HCT116 (cell line): ENCODE measurements at regions not wholly inside any gene's neighbourhood (a gene's known extent, or its start where the extent isn't known, plus 50 kb on each side); places are given as distances from the start of the nearest gene placed in this dataset.
"Not testable (repeated sequence)": the region's sequence is repeated elsewhere in the genome, so short reads cannot be mapped to it uniquely, and the experiment has no call there.

Experiments used
- ATAC-seq: fragments of 200-7000 bp; cut with Tn5 transposase; 2 replicates; pipeline ENCODE4 v1.9.1; 2020; ENCODE audit warnings: mild to moderate bottlenecking, moderate library complexity
- BruUV-seq: library from RNA; stranded (reverse); fragments of 400-500 nt; replicated peaks from 2 replicates; lab custom pipeline; 2021; lab: Mats Ljungman, UMichigan
- CTCF ChIA-PET: fragments of 300-600 bp; sonication (Branson Sonifier 250); formaldehyde crosslinking; loops from one replicate; lab custom pipeline; 2021; ENCODE audit warnings: antibody characterized with exemption; lab: Charles Lee
- POLR2A ChIA-PET: fragments of 300-600, 350-600 bp; sonication (Branson Sonifier 250); formaldehyde crosslinking; loops from one replicate; lab custom pipeline; 2021; ENCODE audit warnings: antibody characterized with exemption; lab: Charles Lee
- RAD21 ChIA-PET, 2 experiments: fragments of 300-600 bp; sonication (Branson Sonifier 250); formaldehyde crosslinking; loops; one replicate each; lab custom pipeline; 2023; ENCODE audit warnings: low total read pairs in 2 of 2; ENCODE audit not compliant: uncharacterized antibody in 2 of 2, unreplicated experiment in 2 of 2, low non-redundant PET in 1 of 2; lab: Charles Lee
- DNase-seq: peaks from one replicate; pipeline ENCODE4 v3.0.0-alpha.2; 2010; ENCODE audit warnings: low read depth, low spot score
- H2AFZ ChIP-seq: fragments of 200-600 bp; shearing (Covaris generic), sonication (generic); 2 replicates; pipeline ENCODE4 v1.6.1; 2017; ENCODE audit warnings: low read depth, mixed run types, mixed read lengths, antibody characterized with exemption, low read length; ENCODE audit not compliant: poor library complexity, severe bottlenecking
- H3K27ac ChIP-seq: 2 replicates; pipeline ENCODE4 v1.5.1; 2012; ENCODE audit warnings: low read depth, low read length
- H3K27me3 ChIP-seq: fragments of 200-600 bp; sonication (generic); 2 replicates; pipeline ENCODE4 v1.6.1; 2016; ENCODE audit warnings: mixed run types, low read length, mixed read lengths; ENCODE audit not compliant: insufficient read depth
- H3K36me3 ChIP-seq, 2 experiments: fragments of 200-500 bp in 1 of 2; fragments of 200-600 bp in 1 of 2; sonication (Bioruptor generic) in 1 of 2; sonication (generic) in 1 of 2; 2 replicates each; pipeline versions ENCODE4 v1.5.1 to v1.6.1; 2014 to 2016; ENCODE audit warnings: low read length in 2 of 2, inconsistent platforms in 1 of 2, mixed read lengths in 1 of 2, mixed run types in 1 of 2; ENCODE audit not compliant: insufficient read depth in 2 of 2, control insufficient read depth in 1 of 2
- H3K4me1 ChIP-seq, 2 experiments: fragments of 200-600 bp in 1 of 2; sonication (generic) in 1 of 2; 2 replicates each; pipeline versions ENCODE4 v1.5.1 to v1.6.1; 2012 to 2017; ENCODE audit warnings: low read length in 2 of 2, inconsistent platforms in 1 of 2, mild to moderate bottlenecking in 1 of 2, mixed read lengths in 1 of 2, mixed run types in 1 of 2, moderate library complexity in 1 of 2; ENCODE audit not compliant: insufficient read depth in 2 of 2, control insufficient read depth in 1 of 2
- H3K4me2 ChIP-seq: fragments of 200-600 bp; sonication (generic); 2 replicates; pipeline ENCODE4 v1.6.1; 2017; ENCODE audit warnings: mixed run types, low read length, mixed read lengths
- H3K4me3 ChIP-seq, 2 experiments: fragments of 200-600 bp in 1 of 2; sonication (generic) in 1 of 2; replicated peaks in 1 of 2; 2 replicates each; pipeline ENCODE4 v1.5.1; 2011 to 2016; ENCODE audit warnings: low read length in 2 of 2, control low read depth in 1 of 2, low read depth in 1 of 2, mild to moderate bottlenecking in 1 of 2, mixed read lengths in 1 of 2, mixed run types in 1 of 2
- H3K79me2 ChIP-seq: fragments of 200-600 bp; sonication (generic); 2 replicates; pipeline ENCODE4 v1.6.1; 2017; ENCODE audit warnings: mild to moderate bottlenecking, mixed run types, low read length, moderate library complexity, mixed read lengths; ENCODE audit not compliant: insufficient read depth
- H3K9ac ChIP-seq: fragments of 200-600 bp; sonication (generic); 2 replicates; pipeline ENCODE4 v1.6.1; 2016; ENCODE audit warnings: low read length, mixed read lengths
- H3K9me2 ChIP-seq: fragments of 200-600 bp; sonication (generic), shearing (Covaris generic); 2 replicates; pipeline ENCODE4 v1.6.1; 2017; ENCODE audit warnings: mixed run types, mild to moderate bottlenecking, moderate library complexity; ENCODE audit not compliant: insufficient read depth
- H3K9me3 ChIP-seq, 2 experiments: fragments of 200-500 bp in 1 of 2; fragments of 200-600 bp in 1 of 2; sonication (Bioruptor generic) in 1 of 2; sonication (generic) in 1 of 2; 2 replicates each; pipeline ENCODE4 v1.6.1; 2014 to 2017; ENCODE audit warnings: low read length in 2 of 2, mixed read lengths in 2 of 2, inconsistent platforms in 1 of 2, low read depth in 1 of 2, mild to moderate bottlenecking in 1 of 2, mixed run types in 1 of 2, moderate library complexity in 1 of 2; ENCODE audit not compliant: control insufficient read depth in 1 of 2, insufficient read depth in 1 of 2
- H4K20me1 ChIP-seq: fragments of 200-600 bp; sonication (generic), shearing (Covaris generic); 2 replicates; pipeline ENCODE4 v1.6.1; 2017; ENCODE audit warnings: mixed run types, mild to moderate bottlenecking, moderate library complexity; ENCODE audit not compliant: insufficient read depth
- intact Hi-C: fragments of 100-400 bp; cut with micrococcal nuclease; formaldehyde crosslinking; loops from 2 replicates; pipeline ENCODE4 v1.10.0; 2022

- H3K4me1 ChIP-seq, ATAC-seq, POLR2A ChIA-PET, H3K27me3 ChIP-seq, intact Hi-C loops, H3K9me3 ChIP-seq, H3K27ac ChIP-seq, BruUV-seq, DNase-seq, RAD21 ChIA-PET, H3K4me2 ChIP-seq, H2AFZ ChIP-seq, H4K20me1 ChIP-seq, H3K9ac ChIP-seq, H3K36me3 ChIP-seq, CTCF ChIA-PET, H3K9me2 ChIP-seq, H3K4me3 ChIP-seq, H3K79me2 ChIP-seq: not testable (repeated sequence)
Measured at GRCh38 chr16:29130901-29131851, 146.3 kb downstream of the LAT start.

GRCh38 chr16:29130131-29130711 lies 145.4 kb downstream of the LAT start:
- BruUV-seq, H3K36me3 ChIP-seq, intact Hi-C loops, H4K20me1 ChIP-seq, H3K9ac ChIP-seq, H3K4me2 ChIP-seq, H2AFZ ChIP-seq, CTCF ChIA-PET, DNase-seq, H3K27ac ChIP-seq, POLR2A ChIA-PET, RAD21 ChIA-PET, H3K4me3 ChIP-seq, H3K9me3 ChIP-seq, H3K79me2 ChIP-seq, H3K9me2 ChIP-seq, H3K27me3 ChIP-seq, H3K4me1 ChIP-seq, ATAC-seq: not testable (repeated sequence)

GRCh38 chr16:29129458-29130038 lies 144.7 kb downstream of the LAT start:
- POLR2A ChIA-PET, DNase-seq: not testable (repeated sequence)

GRCh38 chr16:29128732-29129457 lies 144.0 kb downstream of the LAT start:
- H2AFZ ChIP-seq, H3K27ac ChIP-seq, DNase-seq, H3K27me3 ChIP-seq, H3K4me2 ChIP-seq, H3K9me2 ChIP-seq, H3K4me1 ChIP-seq, H3K36me3 ChIP-seq, H3K9me3 ChIP-seq, H3K9ac ChIP-seq, POLR2A ChIA-PET, BruUV-seq, ATAC-seq, RAD21 ChIA-PET, intact Hi-C loops, H3K4me3 ChIP-seq, CTCF ChIA-PET, H3K79me2 ChIP-seq, H4K20me1 ChIP-seq: not testable (repeated sequence)

More at GRCh38 chr16:29129458-29130038, 144.7 kb downstream of the LAT start:
- H3K79me2 ChIP-seq, H3K4me2 ChIP-seq, H3K9me2 ChIP-seq, intact Hi-C loops, H2AFZ ChIP-seq, H3K4me3 ChIP-seq, ATAC-seq, H3K4me1 ChIP-seq, H3K36me3 ChIP-seq, RAD21 ChIA-PET, H3K9me3 ChIP-seq, H3K27ac ChIP-seq, H3K27me3 ChIP-seq, H3K9ac ChIP-seq, CTCF ChIA-PET, BruUV-seq, H4K20me1 ChIP-seq: not testable (repeated sequence)
